HG03095 (cell line): ENCODE measurements at regions not wholly inside any gene's neighbourhood (a gene's known extent, or its start where the extent isn't known, plus 50 kb on each side); places are given as distances from the start of the nearest gene placed in this dataset.
"Not testable (repeated sequence)": the region's sequence is repeated elsewhere in the genome, so short reads cannot be mapped to it uniquely, and the experiment has no call there.

Source experiments
- ATAC-seq: cut with Tn5 transposase; IDR thresholded peaks from one replicate; pipeline ENCODE4 v1.9.1; 2021; ENCODE audit warnings: moderate library complexity; ENCODE audit not compliant: unreplicated experiment

- no peak for ATAC-seq
Observed at GRCh38 chr16:63774302-63774701, 1347.6 kb downstream of the CDH11 start.

GRCh38 chr16:63769211-63769610 lies 1352.7 kb downstream of the CDH11 start:
- ATAC-seq: no peak

- not testable (repeated sequence) for ATAC-seq
Observed at GRCh38 chr16:63760246-63760645, 1361.6 kb downstream of the CDH11 start.

- no peak for ATAC-seq
Observed at GRCh38 chr16:63752347-63752746, 1369.5 kb downstream of the CDH11 start.

- ATAC-seq: no peak
Observed at GRCh38 chr16:63749276-63749675, 1372.6 kb downstream of the CDH11 start.

GRCh38 chr16:63745456-63745855 lies 1376.4 kb downstream of the CDH11 start:
- ATAC-seq: no peak

GRCh38 chr16:63744077-63744874 lies 1377.6 kb downstream of the CDH11 start:
- no peak for ATAC-seq

GRCh38 chr16:63742150-63742549 lies 1379.7 kb downstream of the CDH11 start:
- ATAC-seq: no peak

GRCh38 chr16:63737633-63738032 lies 1384.2 kb downstream of the CDH11 start:
- no peak for ATAC-seq

GRCh38 chr16:63735456-63735855 lies 1386.4 kb downstream of the CDH11 start:
- ATAC-seq: no peak

GRCh38 chr16:63720848-63721247 lies 1401.0 kb downstream of the CDH11 start:
- no peak for ATAC-seq

GRCh38 chr16:63719926-63720325 lies 1401.9 kb downstream of the CDH11 start:
- ATAC-seq: no peak

GRCh38 chr16:63717806-63718205 lies 1404.1 kb downstream of the CDH11 start:
- no peak for ATAC-seq

GRCh38 chr16:63714876-63715275 lies 1407.0 kb downstream of the CDH11 start:
- ATAC-seq: no peak

- no peak for ATAC-seq
Observed at GRCh38 chr16:63712725-63713124, 1409.1 kb downstream of the CDH11 start.

GRCh38 chr16:63703612-63704011 lies 1418.3 kb downstream of the CDH11 start:
- no peak for ATAC-seq

GRCh38 chr16:63702981-63703590 lies 1418.8 kb downstream of the CDH11 start:
- ATAC-seq: no peak

- no peak for ATAC-seq
Observed at GRCh38 chr16:63697736-63698135, 1424.1 kb downstream of the CDH11 start.

- no peak for ATAC-seq
Observed at GRCh38 chr16:63695347-63695746, 1426.5 kb downstream of the CDH11 start.

GRCh38 chr16:63690961-63691360 lies 1430.9 kb downstream of the CDH11 start:
- ATAC-seq: no peak

- ATAC-seq: no peak
Observed at GRCh38 chr16:63690267-63690666, 1431.6 kb downstream of the CDH11 start.

GRCh38 chr16:63689068-63689467 lies 1432.8 kb downstream of the CDH11 start:
- no peak for ATAC-seq
